ENCODE measurements at regions not wholly inside any gene's neighbourhood (a gene's known extent, or its start where the extent isn't known, plus 50 kb on each side); places are given as distances from the start of the nearest gene placed in this dataset.

DNA sequence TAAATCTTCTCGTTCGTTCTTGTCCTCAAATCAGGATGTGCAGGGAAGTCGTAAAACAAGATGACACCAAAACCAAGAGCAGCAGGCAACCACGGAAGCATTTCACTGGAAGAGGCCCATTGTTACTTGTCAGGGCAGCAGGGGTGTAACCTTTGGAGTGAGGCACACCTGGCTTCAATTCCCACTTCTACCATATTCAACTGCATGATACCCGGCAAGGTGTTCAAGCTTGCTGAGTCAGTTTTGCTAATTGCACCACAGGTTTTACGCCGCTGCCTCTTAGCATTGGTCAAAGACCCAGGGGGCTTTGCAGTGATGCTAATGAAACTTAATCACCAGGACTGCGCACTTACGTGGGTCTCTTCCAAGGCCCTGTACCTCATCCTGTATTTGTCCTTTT, 50.0 kb upstream of the PTER start:
- intact Hi-C loops (cut with micrococcal nuclease): no loop called here

More for the DNA sequence above, 50.0 kb upstream of the PTER start:
- DNase-seq (no peak), ATAC-seq (no peak)
- no peaks in the 10 kb centered on the region for H3K4me1 Mint-ChIP-seq
- H3K36me3 Mint-ChIP-seq: no peaks in the 10 kb centered on the region
- H3K4me1 ChIP-seq (ENCODE audit: control insufficient read depth in 2 of 2, insufficient read depth in 2 of 2, low read length in 2 of 2): no peaks in the 10 kb centered on the region
- peaks cover 0 to 6% (median 0%) of the 10 kb centered on the region in 5 donors for H3K27me3 Mint-ChIP-seq
- CTCF ChIA-PET: no interaction called here
- no peak overlapping the region for H3K4me3 ChIP-seq (ENCODE audit: low read length)
- no peaks in the 10 kb centered on the region for H3K9me3 ChIP-seq (ENCODE audit: control insufficient read depth in 2 of 3, low read length in 3 of 3)
- H3K9me3 Mint-ChIP-seq: peaks cover 0 to 4% (median 0%) of the 10 kb centered on the region in 11 donors
- H3K36me3 ChIP-seq (ENCODE audit: control insufficient read depth in 2 of 3, insufficient read depth in 3 of 3, low read length in 3 of 3): no peaks in the 10 kb centered on the region
- no peak overlapping the region for H3K4me3 Mint-ChIP-seq
- no peaks in the 10 kb centered on the region for H3K27me3 ChIP-seq (ENCODE audit: control insufficient read depth in 2 of 2, insufficient read depth in 2 of 2, low read length in 2 of 2)
- no peak overlapping the region for H3K27ac ChIP-seq (ENCODE audit: low read depth, low read length)
- POLR2A ChIA-PET: no interaction called here
- no peak overlapping the region for H3K27ac Mint-ChIP-seq

Data from naive thymus-derived CD4-positive, alpha-beta T cell (primary cell).